Stimulated activated CD4-positive, alpha-beta T cell treated with anti-CD3 and anti-CD28 coated beads, Interleukin-2, amount 100 ng/mL, for 48 hours (primary cell): ENCODE measurements at regions not wholly inside any gene's neighbourhood (a gene's known extent, or its start where the extent isn't known, plus 50 kb on each side); places are given as distances from the start of the nearest gene placed in this dataset.

ENCODE experiments used
- DNase-seq, 2 donors: peaks; one replicate each; pipeline ENCODE4 v3.0.0-alpha.2; 2020

DNA sequence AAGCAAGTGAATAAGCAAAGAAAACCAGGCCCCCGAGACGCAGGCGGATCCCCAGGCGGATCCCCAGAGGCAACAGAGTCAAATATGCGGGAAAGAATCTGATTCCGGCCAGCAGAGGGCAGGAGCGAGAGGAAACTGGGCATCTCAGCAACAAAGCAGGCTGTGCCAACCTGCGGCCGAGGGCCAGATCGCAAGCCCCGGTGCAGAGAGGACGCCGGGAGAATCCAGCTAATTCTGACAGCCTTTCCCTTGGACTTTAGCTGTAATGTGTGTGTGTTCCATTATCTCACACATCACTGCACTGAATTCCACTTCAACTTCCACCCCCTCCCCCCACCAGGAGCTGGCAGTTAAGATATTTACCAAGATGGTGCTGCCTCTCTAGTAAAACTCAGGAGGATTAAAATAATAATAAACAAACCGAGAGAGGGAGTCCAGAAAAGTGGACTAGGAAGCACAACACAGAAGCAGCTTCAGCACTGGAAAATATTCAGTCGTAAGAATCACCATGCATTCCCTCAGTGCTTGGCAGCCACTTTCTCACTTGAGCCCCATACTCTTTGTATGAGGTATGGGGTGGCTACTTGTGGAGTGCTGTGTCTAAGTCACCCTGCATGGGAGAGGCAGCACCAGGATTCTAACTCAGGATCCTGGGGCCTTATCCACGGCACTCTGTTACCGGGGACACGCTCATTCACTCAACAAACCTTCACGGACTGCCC is 66.2 kb upstream of the SNX9 start:
- DNase-seq = peak; percentile 76 to 82

DNA sequence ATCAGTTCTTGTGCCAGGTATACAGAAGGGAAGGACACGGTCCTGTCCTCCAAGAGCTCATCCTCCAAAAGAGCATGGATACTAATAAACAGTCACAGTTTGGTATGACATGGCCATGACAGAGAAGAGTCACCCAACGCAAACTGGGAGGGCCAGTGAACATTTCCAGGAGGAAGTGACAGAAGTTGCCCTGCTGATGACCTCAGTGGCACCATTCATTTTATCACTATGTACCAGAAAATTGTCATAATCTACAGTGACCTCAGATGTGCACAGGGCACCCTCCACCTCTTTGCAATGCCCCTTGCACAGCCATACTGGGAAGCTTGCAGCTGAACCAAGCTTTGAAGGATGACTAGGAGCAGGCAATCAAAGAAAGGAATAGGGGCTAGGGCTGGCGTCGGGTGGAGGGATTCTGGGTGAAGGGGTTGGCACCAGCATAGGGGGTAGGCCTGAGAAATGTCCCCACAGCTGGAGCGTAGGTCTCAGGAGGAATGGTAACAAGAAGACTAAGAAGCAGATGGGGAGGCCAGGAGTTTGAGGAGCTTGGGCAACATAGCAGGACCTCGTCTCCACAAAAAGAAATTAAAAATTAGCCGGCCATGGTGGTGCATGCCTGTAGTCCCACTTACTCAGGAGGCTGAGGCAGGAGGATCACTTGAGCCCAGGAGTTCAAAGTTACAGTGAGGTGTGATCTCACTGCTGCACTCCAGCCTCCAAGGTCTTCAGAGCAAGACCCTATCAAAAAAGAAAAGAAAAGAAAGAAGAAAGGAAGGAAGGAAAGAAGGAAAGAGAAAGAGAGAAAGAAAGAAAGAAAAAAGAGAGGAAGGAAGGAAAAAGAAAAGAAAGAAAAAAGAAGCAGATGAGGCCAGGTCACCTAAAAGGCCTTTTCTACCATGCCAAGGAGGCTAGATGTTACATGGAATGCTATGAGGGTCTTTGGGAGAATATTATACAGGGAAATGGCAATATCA is 65.3 kb upstream of the SNX9 start:
- no peak for DNase-seq

DNA sequence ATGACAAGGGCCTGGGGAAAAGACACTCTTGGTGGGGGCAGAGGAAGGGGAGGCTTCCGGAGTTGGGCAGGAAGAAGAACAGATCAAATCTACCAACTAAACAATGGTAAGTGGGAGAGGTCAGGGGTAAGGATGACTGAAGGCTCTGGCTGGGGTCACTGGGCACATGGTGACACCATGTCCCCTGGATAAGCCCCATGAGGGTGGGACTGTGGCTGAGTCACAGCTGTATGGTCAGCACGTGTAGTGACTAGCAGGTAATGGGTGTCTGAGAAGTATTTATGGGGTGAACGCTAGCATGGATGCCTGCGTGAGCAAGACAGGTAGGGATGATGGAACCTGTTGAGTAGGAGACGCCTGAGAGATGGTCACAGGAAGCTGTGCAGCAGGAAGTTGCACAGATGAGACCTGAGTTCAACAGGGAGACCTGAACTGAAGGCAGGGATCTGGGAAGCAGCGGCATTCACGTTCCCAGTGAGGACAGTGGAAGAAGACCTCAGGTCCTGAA is 64.5 kb upstream of the SNX9 start:
- no peak for DNase-seq

DNA sequence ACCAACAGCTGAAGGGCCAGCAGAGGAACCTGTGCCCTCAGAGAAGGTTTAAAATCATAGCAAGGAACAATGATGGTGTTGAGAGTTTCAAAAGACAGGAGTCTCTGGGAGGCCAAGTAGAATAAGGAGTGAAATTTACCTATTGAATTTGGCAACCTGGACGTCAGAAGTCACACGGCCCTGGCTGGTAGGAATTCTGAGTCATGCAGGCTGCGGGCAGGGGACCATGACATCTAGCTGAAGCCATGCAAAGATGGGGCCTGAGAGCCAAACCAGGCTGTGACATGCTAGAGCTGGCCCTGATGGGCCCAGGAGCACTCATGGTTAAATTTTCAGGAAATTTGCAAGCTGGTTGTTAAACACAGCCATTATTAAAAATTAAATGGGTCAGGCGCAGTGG is 64.0 kb upstream of the SNX9 start:
- no peak for DNase-seq

DNA sequence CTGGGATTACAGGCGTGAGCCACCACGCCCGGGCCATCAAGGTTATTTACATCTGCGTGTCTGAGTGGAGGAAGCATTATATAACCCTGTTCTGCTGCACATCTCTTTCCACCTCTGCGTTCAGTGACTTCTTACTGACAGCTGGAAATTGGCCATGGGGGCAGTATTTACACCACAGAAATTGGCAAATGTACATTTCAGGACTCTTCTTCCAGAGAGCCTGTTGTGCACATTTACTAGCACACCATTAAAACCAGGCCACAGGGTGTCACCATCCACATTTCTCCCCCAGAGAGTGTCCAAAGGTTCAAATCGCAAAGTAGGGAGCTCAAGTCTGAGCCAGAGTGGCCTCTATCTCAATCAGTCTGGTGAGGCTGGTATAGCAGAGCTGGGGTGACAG is 62.9 kb upstream of the SNX9 start:
- no peak for DNase-seq

DNA sequence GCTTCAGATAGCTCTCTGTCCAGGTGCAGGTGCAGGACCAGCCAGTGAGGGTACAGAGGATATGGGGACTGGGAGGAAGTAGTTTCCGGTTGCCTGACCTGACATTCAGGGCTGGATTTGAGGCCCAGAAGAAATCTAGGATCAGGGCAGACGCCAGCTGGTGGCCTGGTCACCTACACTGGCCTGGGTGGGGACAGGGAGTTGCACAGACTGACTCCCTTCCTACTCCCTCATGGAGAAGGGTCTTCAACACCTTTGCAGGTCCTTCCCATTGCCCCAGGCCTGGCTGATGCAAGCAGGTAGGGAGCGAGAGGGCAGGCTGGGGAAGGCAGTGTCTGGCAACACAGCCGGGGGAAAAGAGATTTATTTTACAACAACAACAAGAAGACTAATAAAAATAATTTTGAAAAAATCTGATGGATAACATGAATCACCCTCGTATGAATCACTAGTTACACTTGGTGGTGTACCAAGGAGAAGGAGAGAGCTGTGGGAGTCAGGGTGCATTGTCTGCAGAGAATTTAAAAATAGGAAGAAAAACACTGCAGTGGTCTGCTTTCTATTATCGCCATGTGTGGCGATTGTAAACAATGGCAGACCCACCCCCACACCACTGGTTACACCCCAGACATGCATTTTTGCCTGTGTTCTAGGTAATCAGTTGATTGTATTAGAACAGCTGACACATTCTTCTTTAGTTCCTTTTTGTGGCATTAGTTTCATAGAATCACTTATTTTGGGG is 62.3 kb upstream of the SNX9 start:
- no peak for DNase-seq

DNA sequence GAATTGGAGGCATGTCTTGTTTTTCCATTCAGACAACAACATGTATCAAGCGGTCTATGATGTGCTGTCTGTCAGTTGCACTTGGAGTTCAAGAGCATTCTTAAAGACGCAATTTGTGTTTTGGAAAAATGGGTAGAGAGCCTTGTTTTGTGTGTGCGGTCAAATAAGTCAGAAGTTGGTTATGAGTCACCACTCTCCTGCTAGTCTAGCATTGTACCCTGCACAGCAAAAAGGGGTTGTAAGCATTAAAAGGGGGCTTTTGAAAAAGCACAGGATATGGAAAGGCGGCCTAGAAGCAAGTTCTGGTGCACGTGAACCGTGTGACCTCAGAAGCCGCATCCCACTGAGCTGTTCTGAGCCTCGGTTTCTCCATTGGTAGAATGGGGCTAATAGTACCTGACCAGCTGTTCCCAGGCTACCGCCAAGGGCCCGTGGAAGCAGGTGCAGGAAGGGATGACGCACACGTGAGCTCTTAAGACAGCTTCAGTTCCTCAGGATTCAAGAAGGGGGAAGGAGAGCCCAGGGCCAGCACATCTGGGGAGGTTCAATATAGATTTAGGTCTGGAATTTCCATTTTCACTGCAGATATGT is 61.6 kb upstream of the SNX9 start:
- no peak for DNase-seq

DNA sequence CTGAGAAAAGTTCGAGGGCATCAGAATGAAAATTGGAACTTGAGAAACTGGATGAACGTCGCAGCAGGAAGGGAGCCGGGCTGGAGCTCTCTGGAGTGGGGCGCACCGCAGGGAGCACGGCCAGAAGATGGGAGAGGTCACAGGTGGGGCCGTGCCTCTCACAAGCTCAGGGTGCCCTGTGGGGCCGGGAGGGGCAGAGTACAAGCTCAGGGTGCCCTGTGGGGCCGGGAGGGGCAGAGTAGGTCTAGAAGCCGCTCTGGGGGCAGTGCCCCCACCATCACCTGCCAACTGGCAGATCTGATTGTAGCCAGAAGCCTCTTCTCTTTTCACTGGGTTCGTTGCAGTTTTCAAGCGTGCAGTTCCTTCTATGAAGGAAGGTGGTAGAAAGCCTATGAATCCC is 61.1 kb upstream of the SNX9 start:
- DNase-seq = no peak

DNA sequence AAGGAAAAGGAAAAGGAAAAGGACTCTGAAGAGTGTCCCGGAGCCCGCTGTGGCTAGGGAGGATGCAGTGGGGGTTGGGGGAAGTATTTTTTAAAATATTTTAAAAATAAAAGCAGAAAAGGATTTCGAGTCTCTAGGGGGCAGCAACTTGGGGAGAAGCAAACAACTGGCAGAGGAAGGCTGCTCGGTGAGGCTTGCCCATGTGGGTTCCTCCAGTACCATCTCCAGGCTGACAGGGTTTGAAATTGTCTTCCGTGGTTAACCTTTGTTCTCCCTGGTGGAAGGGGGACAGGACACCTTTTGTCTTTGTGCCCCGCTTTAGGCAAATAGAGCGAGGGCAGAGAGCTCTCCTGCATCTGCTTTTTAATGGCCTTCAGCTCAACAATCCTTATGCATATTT is 60.4 kb upstream of the SNX9 start:
- DNase-seq = no peak

DNA sequence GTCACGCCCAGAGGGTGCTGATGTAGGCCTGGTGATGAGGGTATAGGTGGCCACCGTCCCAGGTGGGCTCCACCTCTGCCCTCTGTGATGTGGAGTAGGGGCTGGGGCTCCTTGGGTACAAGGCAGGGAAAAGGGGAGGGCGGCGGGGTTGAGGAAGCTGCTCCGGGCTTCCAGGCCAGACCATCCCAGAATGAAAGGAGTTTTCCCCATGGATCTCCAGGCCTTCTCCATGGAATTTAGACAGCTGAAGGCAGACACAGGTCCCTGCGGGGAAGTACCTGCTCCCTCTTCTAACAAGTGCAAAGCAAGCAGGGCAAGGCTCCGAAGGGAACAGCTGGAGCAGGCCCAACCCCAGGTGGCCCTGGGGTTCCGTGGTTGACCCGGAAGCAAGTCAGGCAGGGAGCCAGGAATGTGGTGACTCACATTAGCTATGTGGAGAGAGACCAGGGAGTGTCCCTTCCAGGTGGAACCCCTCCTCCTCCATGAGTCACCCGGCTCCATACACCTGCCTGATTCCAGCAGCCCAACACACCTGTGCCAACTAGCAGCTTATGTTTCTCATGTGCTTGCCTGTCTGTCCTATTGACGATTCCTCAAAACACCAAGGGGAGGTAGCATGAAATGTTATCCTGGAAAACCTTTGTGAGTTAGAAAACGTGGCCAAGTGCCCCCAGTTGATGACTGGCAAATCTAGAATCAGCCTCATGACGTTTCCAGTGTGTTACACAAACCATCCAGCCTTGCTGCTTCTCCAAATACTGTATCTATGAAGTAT is 59.7 kb upstream of the SNX9 start:
- DNase-seq = no peak

DNA sequence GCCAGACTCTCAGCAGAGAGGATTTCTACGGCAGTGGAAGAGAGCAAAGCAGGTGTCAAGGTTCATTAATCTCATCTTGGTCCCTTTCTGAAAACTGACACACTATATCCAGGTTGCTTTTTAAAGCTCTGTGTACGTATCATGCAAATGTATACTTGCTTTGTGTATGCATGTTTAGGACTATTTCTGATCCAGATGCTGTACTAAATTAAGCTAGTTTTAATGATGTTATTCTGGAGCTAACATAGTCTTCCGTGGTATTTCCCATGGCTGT is 59.2 kb upstream of the SNX9 start:
- no peak for DNase-seq

DNA sequence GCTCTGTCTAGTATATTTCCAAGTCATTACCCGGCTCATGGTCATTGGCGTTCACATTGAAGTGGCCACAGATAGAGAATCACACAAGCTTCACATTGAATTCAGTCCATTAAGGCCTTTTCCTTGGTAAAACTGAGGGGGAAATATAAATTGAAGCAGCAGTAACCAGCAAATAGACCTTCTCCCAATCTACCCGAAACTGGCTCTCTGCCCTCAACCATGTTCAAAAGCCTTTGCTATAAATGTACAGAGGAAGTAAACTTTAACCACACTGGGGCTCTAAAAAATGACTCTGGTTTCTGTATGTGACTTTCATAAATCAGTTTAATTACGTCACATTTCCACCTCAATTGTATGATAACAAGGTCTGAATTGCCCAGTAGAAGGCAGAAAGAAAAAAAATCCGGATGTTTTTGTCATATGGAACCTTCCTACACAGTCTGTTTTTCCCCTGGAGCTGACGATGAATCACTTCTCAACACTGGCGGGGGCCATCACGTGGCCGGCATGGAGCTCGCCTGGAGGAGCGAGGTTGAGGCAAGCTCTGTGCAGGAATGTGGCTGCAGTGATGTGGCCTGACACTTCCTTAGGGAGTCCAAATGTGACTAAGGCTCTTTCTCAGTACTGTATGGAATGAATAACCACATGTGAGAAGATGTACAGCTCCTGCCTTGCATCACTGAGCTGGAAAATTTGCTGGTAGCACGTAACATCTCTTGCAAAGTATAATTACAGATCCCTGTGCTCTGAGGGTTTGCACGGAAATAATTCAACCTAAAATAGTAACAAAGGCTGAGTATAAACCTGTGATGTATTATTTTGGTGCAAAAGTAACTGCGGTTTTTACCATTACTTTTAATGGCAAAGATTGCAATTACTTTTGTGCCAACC is 58.6 kb upstream of the SNX9 start:
- DNase-seq = peak; percentile 62 to 78

DNA sequence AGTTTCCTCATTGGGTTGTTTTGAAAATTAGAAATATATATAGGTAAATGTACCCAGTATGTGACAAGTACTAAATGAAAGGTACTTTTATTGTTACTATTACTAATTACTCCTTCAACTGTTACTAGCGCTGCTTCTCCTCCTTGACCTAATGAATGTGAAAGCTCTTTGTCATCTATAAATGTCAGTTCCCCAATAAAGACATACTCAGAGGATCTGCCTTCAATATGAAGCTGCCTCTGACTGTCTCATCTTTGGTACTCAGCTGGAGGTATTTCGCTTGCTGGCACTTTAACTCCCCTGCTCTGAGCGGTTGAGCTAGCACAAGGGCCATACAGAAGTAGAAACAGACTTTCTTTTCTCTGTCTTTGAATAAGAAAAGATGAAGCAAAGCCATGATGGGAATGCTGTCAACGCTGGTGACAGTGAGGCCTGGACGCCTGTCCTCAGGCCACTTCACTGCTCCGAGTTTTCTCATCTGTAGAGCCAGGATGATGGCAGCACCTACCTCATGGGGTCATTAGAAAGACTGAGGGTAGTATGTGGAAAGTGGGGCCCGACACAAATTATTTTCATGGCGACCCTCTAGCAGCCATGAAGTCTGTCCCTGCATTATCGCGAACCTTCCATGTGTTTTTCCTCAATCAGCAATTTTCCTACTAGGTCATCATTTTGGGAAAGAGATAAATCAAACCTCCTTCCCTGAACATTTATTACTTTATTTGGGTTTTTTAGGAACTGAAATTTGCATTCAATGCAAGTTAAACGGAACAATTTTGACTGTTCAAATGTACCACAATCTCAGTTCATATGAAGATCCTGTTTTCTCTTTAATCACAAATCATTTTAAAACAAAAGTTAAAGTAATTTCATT is 55.9 kb upstream of the SNX9 start:
- DNase-seq = no peak

DNA sequence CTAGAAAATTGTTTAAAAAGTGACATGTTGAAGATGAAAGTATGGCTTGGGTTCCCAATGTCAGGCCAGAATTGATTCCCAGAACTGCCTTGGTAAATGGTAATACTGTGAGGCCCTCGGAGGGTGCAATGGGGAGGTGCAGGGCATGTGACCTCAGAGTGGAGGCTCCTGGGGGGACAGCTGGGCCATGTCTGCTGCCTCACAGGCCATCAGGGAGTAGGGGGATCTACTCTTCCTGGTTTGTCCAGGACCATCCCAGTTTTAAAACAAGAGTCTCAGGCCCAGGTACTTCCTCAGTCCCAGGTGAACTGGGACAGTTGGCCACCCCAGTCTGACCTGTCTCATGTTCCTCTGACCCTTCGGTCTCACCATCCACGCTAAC is 55.3 kb upstream of the SNX9 start:
- no peak for DNase-seq

DNA sequence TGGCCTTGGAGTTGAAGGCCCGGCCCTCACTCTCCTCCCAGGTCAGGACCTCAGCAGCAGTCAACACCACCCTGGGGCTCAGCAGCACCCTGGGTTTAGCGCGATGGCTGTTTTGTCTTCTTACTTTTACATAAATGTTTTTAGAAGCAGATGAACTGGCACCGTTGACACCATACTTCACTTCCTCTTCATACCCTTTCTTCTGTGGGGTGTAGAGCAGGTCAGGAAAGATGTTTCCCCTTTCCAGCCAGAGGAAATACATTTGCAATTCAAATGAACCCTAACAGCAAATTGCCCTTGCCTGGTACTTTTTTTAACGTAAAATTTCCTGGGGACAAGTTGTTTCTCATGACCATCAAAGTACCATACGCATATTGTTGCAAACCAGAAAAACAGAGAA is 54.7 kb upstream of the SNX9 start:
- no peak for DNase-seq

DNA sequence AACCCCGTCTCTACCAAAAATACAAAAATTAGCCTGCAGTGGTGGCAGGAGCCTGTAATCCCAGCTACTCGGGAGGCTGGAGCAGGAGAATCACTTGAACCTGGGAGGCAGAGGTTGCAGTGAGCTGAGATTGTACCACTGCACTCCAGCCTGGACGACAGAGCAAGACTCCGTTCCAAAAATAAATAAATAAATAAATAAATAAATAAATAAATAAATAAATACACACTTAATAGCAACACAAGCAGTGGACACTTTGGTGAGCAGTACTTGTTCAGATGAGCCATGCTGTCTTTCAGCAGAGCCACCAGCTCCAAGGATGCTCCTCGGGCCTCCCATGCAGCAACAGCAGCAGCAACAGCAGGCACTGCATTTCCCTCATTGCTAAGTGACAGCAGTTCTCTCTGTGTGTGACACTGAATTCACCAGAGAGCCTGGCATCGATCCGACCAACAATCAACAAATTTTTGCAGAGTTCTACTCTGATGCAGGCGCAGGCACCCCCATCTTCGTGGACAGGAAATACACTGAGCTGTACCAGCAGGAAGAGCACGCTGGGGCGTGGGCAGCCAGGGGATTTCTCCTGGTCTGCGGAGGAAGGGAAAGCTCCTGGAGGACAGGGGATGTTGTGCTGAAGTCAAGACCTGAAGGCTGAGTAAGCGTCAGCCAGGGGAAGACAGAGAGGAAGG is 54.0 kb upstream of the SNX9 start:
- DNase-seq = no peak

DNA sequence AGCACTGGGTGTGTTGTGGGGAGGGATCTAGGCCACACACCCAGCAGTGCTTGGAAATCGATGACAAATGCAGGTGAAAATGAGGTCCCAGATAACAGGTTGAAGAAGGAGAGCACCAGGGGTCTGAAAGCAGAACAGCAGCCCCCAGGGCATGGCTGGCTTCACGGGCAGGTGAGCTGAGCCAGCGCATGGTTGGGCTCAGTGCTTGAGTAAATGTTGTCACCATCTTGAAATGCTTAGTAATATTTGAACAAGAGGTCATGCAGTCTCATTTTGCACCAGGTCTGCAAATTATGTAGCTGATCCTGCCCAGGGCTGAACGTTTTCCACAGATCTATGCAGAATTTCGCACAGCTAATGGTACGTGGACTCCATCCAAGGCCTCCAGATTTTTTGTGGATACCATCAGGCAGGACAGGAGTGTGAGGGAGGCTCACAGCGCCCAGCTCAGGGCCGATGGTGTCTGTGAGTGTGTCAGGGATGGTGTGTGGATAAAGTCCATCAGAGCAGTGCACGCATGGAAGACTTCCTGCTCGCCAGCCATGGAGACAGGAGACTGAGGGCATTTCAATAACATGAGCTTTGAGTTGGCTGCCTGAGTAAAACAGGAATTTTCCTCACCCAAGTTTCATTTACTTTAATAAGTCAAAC is 53.1 kb upstream of the SNX9 start:
- no peak for DNase-seq

DNA sequence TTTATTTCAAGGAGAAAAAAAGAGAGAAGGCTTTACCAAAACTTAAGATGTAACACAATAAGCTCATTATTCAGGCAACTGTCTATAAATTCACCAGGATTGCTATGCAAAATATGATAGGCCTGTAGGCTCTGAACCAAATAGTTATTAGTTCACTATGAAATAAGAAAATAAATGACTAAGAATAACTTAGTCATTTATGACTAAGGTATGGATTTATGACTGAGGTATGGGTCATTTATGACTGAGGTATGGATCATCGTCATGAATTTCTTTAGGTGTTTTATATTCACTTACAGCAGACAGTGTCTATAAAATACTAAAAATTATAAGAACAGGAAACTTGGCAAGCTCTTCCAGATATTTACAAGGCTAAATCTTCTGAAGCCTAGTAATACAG is 52.1 kb upstream of the SNX9 start:
- no peak for DNase-seq

DNA sequence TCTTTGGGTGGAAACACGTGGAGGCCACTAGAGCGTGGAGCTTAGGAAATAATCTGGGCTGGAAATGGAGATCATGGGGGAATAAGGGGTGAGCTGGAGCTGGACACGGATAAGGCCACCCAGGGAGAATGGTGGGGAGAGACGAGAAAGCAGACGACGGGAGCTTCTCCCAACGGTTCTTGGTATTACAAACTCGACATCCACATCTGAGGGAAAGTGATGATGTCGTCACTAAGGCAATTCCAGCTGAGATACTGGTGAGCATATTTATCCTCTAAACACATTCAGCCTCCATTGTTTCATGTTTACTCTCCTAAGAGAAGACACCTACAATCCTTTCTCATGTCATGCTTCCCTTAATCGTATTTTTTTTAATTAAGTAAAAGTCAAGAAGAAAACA is 50.2 kb upstream of the SNX9 start:
- no peak for DNase-seq
